K562 (cell line): ENCODE measurements at regions not wholly inside any gene's neighbourhood (a gene's known extent, or its start where the extent isn't known, plus 50 kb on each side); places are given as distances from the start of the nearest gene placed in this dataset.

Source experiments
- ADNP ChIP-seq: fragments of 200-800 bp; sonication (Bioruptor generic); IDR thresholded peaks from 2 replicates; pipeline ENCODE4 v1.6.1; 2016; ENCODE audit warnings: missing genetic modification characterization, missing compliant biosample characterization
- BHLHE40 ChIP-seq: IDR thresholded peaks from 2 replicates; pipeline ENCODE4 v1.6.1; 2011; ENCODE audit warnings: low read length, improper control_type of control experiment
- CEBPB ChIP-seq: fragments of 450-650 bp; IDR thresholded peaks from 2 replicates; pipeline ENCODE4 v1.6.1; 2016; ENCODE audit warnings: missing genetic modification characterization, missing compliant biosample characterization
- ELK1 ChIP-seq: sonication (generic); formaldehyde crosslinking; IDR thresholded peaks from 2 replicates; pipeline ENCODE4 v1.8.1; 2022; ENCODE audit warnings: missing genetic modification reagents
- FOXP1 ChIP-seq: sonication (generic); formaldehyde crosslinking; IDR thresholded peaks from 2 replicates; pipeline ENCODE4 v1.8.0; 2022; ENCODE audit warnings: mild to moderate bottlenecking, missing genetic modification reagents
- MXI1 ChIP-seq: IDR thresholded peaks from 2 replicates; pipeline ENCODE4 v1.6.1; 2011; ENCODE audit warnings: low read depth, mild to moderate bottlenecking, improper control_type of control experiment, low read length
- POLR2B ChIP-seq: fragments of 450-650 bp; IDR thresholded peaks from 2 replicates; pipeline ENCODE4 v1.6.1; 2018; ENCODE audit warnings: low read depth; ENCODE audit not compliant: partially characterized antibody
- PRMT5 ChIP-seq: sonication (generic); formaldehyde crosslinking; IDR thresholded peaks from 2 replicates; pipeline ENCODE4 v1.5.0; 2020; ENCODE audit warnings: missing genetic modification reagents
- RAD21 ChIP-seq, 2 experiments: fragments of 250-450 bp in 1 of 2; fragments of 450-650 bp in 1 of 2; sonication (Bioruptor Pico) in 1 of 2; formaldehyde crosslinking in 1 of 2; IDR thresholded peaks in 1 of 2; conservative IDR thresholded peaks in 1 of 2; 2 replicates each; pipeline versions ENCODE4 v1.4.0 to v1.8.0; 2020 to 2022; ENCODE audit warnings: mild to moderate bottlenecking in 2 of 2, moderate library complexity in 1 of 2
- REST ChIP-seq, 2 experiments: fragments of 450-650 bp; formaldehyde crosslinking in 1 of 2; IDR thresholded peaks; 2 replicates each; pipeline versions ENCODE4 v1.4.0 to v1.6.1; 2014 to 2020; ENCODE audit warnings: mild to moderate bottlenecking in 2 of 2, borderline replicate concordance in 1 of 2, low read depth in 1 of 2
- ZNF561 ChIP-seq: fragments of 450-650 bp; formaldehyde crosslinking; conservative IDR thresholded peaks from 2 replicates; pipeline ENCODE4 v1.4.0; 2020; ENCODE audit warnings: mild to moderate bottlenecking, moderate library complexity
- ZNF764 ChIP-seq: fragments of 250-450 bp; sonication (Bioruptor Pico); IDR thresholded peaks from 2 replicates; pipeline ENCODE4 v1.4.0; 2020; ENCODE audit warnings: low read depth, mild to moderate bottlenecking, moderate library complexity
- TF ChIP-seq, protein P1 (sequence below), 3 experiments: IDR thresholded peaks in 2 of 3; conservative IDR thresholded peaks in 1 of 3; 2 replicates each; pipeline ENCODE4 v1.5.1; 2011 to 2012; ENCODE audit warnings: low read length in 3 of 3, mild to moderate bottlenecking in 3 of 3, control low read depth in 2 of 3, improper control_type of control experiment in 1 of 3, inconsistent platforms in 1 of 3, low read depth in 1 of 3, mixed read lengths in 1 of 3, moderate library complexity in 1 of 3; ENCODE audit not compliant: insufficient read depth in 2 of 3

DNA sequence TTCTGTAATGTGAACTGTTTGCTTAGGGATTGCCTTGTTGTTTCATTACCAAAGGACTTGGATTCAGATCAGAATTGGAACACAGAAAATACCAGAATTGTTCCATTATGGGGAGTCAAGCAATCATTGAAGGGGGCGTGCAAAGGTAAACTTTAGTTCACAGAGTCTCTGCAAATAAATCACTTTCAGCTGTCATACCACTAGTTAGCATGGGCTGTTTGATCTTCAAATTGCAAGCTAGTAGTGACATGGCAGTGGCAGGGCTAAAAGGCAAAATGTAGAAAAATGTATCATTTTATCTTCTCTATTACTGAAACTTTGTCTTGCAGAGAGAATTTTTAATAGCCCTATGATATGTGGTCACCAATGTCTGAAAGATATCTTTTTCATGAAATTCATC lies 483.2 kb upstream of the NRSN1 start:
- TF ChIP-seq MXI1: no peak
- TF ChIP-seq PRMT5 (CRISPR knock-in tag): no peak
- TF ChIP-seq ELK1 (CRISPR knock-in tag): no peak
- TF ChIP-seq FOXP1 (CRISPR knock-in tag): no peak
- no peak for TF ChIP-seq ADNP
- TF ChIP-seq BHLHE40: no peak
- no peak for TF ChIP-seq CEBPB (tag)
- TF ChIP-seq POLR2B: no peak
- no peak for TF ChIP-seq RAD21 (CRISPR knock-in tag; conservative IDR thresholded peaks at IDR 0.05 in 1 of 2, IDR thresholded peaks at IDR 0.05 in 1 of 2)
- no peak for TF ChIP-seq ZNF764
- TF ChIP-seq ZNF561 (CRISPR knock-in tag): no peak
- no peak for TF ChIP-seq REST (IDR thresholded peaks at IDR 0.05; ENCODE audit: borderline replicate concordance)
- no peak for TF ChIP-seq REST (CRISPR knock-in tag; IDR thresholded peaks at IDR 0.05; ENCODE audit: low read depth)
- TF ChIP-seq, protein P1, sequence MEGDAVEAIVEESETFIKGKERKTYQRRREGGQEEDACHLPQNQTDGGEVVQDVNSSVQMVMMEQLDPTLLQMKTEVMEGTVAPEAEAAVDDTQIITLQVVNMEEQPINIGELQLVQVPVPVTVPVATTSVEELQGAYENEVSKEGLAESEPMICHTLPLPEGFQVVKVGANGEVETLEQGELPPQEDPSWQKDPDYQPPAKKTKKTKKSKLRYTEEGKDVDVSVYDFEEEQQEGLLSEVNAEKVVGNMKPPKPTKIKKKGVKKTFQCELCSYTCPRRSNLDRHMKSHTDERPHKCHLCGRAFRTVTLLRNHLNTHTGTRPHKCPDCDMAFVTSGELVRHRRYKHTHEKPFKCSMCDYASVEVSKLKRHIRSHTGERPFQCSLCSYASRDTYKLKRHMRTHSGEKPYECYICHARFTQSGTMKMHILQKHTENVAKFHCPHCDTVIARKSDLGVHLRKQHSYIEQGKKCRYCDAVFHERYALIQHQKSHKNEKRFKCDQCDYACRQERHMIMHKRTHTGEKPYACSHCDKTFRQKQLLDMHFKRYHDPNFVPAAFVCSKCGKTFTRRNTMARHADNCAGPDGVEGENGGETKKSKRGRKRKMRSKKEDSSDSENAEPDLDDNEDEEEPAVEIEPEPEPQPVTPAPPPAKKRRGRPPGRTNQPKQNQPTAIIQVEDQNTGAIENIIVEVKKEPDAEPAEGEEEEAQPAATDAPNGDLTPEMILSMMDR (IDR thresholded peaks at IDR 0.05 in 2 of 3, conservative IDR thresholded peaks at IDR 0.05 in 1 of 3; ENCODE audit: insufficient read depth in 2 of 3, low read depth in 1 of 3, low read length in 3 of 3): no peak
